ENCODE measurements at regions not wholly inside any gene's neighbourhood (a gene's known extent, or its start where the extent isn't known, plus 50 kb on each side); places are given as distances from the start of the nearest gene placed in this dataset.

DNA sequence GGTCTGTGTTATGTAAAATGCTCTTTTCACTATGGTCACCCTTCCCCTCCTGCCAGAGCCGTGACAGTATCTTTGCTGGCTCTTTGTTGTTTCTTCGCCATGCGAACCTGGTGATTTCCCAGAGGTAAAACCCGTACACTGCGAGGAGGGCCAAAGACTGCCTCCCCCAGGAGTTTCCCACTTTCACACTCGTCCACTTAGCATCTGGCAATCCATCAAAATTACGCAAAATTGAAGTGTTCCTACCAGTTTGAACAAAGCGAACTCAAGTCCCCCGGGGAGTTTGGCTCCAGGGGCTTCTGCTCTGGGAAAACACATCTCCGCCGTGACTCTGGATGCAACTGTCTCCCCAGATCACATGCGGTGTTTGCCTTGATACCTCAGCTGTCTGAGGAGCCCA, 239.9 kb downstream of the FAM43A start:
- Histone ChIP-seq H3K36me3 (ENCODE audit: low read depth, missing control alignments) (no peaks in the 10 kb centered on the region), H3K4me3 (no peak overlapping the region), H3K9me3 (no peaks in the 10 kb centered on the region), H3K27me3 (no peaks in the 10 kb centered on the region), H3K27ac (no peak overlapping the region), H3K4me1 (peaks cover 14% of the 10 kb centered on the region)
- intact Hi-C loops (cut with DNase I; ENCODE audit: low total_unique reads) = no loop called here
- TF ChIP-seq, protein P1, sequence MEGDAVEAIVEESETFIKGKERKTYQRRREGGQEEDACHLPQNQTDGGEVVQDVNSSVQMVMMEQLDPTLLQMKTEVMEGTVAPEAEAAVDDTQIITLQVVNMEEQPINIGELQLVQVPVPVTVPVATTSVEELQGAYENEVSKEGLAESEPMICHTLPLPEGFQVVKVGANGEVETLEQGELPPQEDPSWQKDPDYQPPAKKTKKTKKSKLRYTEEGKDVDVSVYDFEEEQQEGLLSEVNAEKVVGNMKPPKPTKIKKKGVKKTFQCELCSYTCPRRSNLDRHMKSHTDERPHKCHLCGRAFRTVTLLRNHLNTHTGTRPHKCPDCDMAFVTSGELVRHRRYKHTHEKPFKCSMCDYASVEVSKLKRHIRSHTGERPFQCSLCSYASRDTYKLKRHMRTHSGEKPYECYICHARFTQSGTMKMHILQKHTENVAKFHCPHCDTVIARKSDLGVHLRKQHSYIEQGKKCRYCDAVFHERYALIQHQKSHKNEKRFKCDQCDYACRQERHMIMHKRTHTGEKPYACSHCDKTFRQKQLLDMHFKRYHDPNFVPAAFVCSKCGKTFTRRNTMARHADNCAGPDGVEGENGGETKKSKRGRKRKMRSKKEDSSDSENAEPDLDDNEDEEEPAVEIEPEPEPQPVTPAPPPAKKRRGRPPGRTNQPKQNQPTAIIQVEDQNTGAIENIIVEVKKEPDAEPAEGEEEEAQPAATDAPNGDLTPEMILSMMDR (IDR thresholded peaks at IDR 0.05) = no peak
- TF ChIP-seq POLR2A (IDR thresholded peaks at IDR 0.05) = no peak
- no peak for DNase-seq
- WGBS, 2 donors = 87 to 94% methylated on average over 12 of the region's 12 CpGs

DNA sequence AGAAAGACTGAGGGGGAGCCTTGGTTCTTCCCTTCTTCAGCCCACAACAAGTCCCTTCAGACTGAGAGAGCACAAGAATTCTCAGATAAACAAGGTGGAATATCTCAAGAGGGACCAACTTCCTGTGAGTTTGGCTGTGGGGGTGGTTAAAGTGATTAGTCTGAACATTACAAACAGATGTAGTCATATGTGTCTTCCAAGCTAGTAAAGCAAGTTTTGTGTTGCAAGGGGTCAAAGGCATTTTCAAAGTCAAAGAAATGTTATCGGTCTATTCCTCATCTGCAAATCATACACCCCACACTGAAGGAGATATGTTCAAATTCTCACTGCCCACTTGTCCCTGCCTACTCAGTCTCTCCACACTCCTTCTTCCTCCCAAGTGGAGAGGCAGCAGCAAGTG, 242.5 kb downstream of the FAM43A start:
- intact Hi-C loops (cut with DNase I; ENCODE audit: low total_unique reads) = no loop called here
- TF ChIP-seq, protein P1 (IDR thresholded peaks at IDR 0.05) = no peak
- TF ChIP-seq POLR2A (IDR thresholded peaks at IDR 0.05) = no peak
- WGBS, 2 donors = 0 to 28% methylated on average over 1 of the region's 1 CpG
- no peak for DNase-seq
- H3K4me1 ChIP-seq = peaks cover 29% of the 10 kb centered on the region
- no peak overlapping the region for H3K4me3 ChIP-seq
- no peaks in the 10 kb centered on the region for H3K27me3 ChIP-seq
- no peaks in the 10 kb centered on the region for H3K9me3 ChIP-seq
- no peak overlapping the region for H3K27ac ChIP-seq
- no peaks in the 10 kb centered on the region for H3K36me3 ChIP-seq (ENCODE audit: low read depth, missing control alignments)

DNA sequence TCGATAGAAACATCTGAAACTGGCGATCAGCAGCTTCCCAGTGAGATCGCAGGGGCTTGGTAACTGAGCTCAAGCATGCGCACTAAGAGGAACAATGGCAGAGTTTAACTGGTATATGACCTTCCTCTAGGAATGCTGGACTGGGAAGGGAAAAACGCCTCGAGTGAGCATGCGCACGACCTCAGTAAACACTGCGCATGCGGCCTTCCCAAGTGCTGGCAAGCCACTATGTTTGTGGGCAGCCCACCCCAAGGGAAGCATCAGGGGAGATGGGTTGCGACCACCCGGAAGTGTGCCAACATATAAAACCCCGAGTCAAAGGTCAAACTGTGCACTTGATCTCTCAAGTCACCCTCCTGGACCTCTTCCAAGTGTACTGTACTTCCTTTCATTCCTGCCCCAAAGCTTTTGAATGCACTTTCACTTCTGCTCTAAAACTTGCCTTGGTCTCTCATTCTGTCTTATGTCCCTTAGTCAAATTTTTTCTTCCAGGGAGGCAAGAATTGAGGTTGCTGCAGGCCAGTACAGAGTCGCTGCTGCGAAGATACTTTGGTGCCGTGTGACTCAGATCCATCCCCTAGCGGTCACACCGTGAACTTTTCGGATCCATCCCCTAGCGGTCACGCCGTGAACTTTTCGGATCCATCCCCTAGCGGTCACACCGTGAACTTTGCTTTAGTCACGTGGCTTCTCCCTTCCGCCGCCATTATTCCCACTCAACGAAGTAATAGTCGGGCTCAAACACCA, 243.3 kb downstream of the FAM43A start:
- H3K27ac ChIP-seq = no peak overlapping the region
- peak overlapping the region; percentile 8 to 49 for H3K4me3 ChIP-seq
- H3K4me1 ChIP-seq = peaks cover 29% of the 10 kb centered on the region
- intact Hi-C loops (cut with DNase I; ENCODE audit: low total_unique reads) = no loop called here
- no peaks in the 10 kb centered on the region for H3K36me3 ChIP-seq (ENCODE audit: low read depth, missing control alignments)
- no peaks in the 10 kb centered on the region for H3K27me3 ChIP-seq
- peak; percentile 71 for DNase-seq
- H3K9me3 ChIP-seq = no peaks in the 10 kb centered on the region
- WGBS, 2 donors = 63 to 64% methylated on average over 28 to 30 of the region's 30 CpGs
- TF ChIP-seq, protein P1 (IDR thresholded peaks at IDR 0.05) = peak; percentile 64 to 79 (median 74)
- TF ChIP-seq POLR2A (IDR thresholded peaks at IDR 0.05) = no peak

DNA sequence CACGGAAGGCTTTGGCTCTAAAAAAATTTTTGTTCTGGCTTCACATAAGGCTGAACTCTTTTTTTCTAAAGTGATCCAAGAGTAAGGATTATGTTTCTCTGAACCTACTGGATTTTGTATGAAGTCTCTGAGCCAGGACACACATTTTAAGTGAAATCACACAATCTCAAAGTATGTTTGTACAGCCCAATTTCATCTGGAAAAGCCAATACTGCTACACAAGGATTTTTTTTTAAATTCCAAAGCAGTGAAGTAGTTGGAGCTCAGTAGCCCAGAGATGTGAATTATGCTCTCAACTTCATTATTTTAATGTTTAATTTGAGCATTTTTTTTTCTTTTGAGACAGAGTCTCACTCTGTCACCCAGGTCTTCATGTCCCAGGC, 243.9 kb downstream of the FAM43A start:
- DNase-seq = no peak
- no peak for TF ChIP-seq POLR2A (IDR thresholded peaks at IDR 0.05)
- TF ChIP-seq, protein P1 (IDR thresholded peaks at IDR 0.05) = no peak
- H3K4me1 ChIP-seq = peaks cover 29% of the 10 kb centered on the region
- WGBS, 2 donors = 57 to 65% methylated on average over 1 of the region's 1 CpG
- H3K9me3 ChIP-seq = no peaks in the 10 kb centered on the region
- peak overlapping the region; percentile 8 to 49 for H3K4me3 ChIP-seq
- intact Hi-C loops (cut with DNase I; ENCODE audit: low total_unique reads) = no loop called here
- H3K36me3 ChIP-seq (ENCODE audit: low read depth, missing control alignments) = no peaks in the 10 kb centered on the region
- H3K27ac ChIP-seq = no peak overlapping the region
- H3K27me3 ChIP-seq = no peaks in the 10 kb centered on the region

Data from testis (tissue), 2 donors.